LNCaP clone FGC (cell line): ENCODE measurements at regions not wholly inside any gene's neighbourhood (a gene's known extent, or its start where the extent isn't known, plus 50 kb on each side); places are given as distances from the start of the nearest gene placed in this dataset.

ENCODE experiments used
- DNase-seq: peaks from one replicate; pipeline ENCODE4 v3.0.0-alpha.2; 2011; ENCODE audit warnings: low read depth
- H3K4me3 ChIP-seq: 2 replicates; pipeline ENCODE4 v1.5.1; 2011; ENCODE audit warnings: mild to moderate bottlenecking, low read depth, low read length, control low read depth
- CTCF ChIP-seq: IDR thresholded peaks from 2 replicates; pipeline ENCODE4 v1.5.1; 2012; ENCODE audit warnings: mild to moderate bottlenecking; ENCODE audit not compliant: control insufficient read depth, insufficient read depth; ENCODE audit errors: extremely low read depth

GRCh38 chr9:107878462-107878861, 388.9 kb upstream of the KLF4 start:
- no peak overlapping the region for H3K4me3 ChIP-seq
- no peak for DNase-seq
- no peak for TF ChIP-seq CTCF

DNA sequence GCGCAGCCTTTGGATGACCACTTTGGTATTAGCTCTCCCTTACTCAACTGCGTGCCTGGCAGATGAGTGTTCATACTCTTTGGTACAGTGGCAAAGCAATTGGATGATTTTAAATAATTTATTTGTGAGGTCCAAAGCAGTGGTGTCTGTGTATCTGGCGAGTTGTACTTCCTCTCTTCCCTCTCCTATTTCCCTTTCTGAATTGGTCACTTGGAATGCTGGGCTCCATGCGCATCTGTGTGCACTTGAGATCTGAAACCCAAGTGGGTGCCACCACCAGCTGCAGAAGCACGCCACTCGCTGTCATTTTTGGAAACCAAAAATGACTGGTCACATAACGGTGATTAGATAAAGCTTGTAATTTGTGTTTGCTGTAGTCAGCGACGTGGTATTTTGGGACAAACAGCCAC, 386.0 kb upstream of the KLF4 start:
- no peak overlapping the region for H3K4me3 ChIP-seq
- TF ChIP-seq CTCF = no peak
- no peak for DNase-seq

DNA sequence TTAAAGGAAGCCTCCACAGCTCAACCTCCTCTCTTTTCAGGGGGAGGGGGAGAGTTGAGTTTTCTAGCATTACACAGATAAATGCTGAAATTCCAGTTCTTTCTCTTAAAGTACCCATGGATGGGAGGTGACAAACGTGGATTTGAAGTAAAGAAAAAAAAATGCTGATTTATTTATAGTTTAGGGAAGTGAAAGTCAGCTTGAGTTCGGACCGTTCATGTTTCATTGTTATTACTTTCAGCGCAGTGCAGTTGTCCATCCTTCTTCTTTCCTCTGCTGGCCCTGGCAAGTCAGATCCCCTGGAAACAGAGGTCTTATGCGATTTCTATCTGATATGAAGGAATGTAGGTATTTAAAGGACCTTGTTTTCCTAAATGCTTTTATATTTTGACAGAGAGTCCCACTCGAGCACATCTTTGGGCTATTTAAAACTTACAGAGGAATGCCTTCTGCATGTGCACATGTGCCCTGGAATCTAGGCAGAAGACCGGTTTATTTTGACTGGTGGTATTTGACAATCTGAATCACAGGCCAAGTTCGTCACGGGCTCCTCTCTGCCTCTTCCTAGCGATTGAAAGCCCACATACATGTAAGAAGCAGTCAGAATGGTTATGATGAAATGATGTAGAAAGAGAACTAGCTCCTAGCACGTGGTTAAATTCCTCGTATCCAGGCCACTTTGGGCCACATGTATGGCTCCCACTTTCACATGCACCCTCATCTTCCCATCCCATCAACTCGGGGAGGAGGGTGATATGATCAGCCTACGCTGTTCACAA, 385.2 kb upstream of the KLF4 start:
- TF ChIP-seq CTCF = no peak
- H3K4me3 ChIP-seq = no peak overlapping the region
- DNase-seq = no peak

GRCh38 chr9:107874137-107874536, 384.6 kb upstream of the KLF4 start:
- TF ChIP-seq CTCF = no peak
- no peak overlapping the region for H3K4me3 ChIP-seq
- no peak for DNase-seq

- no peak overlapping the region for H3K4me3 ChIP-seq
- no peak for TF ChIP-seq CTCF
- no peak for DNase-seq
Measured at GRCh38 chr9:107872457-107873192, 383.1 kb upstream of the KLF4 start.

- no peak for DNase-seq
- H3K4me3 ChIP-seq = no peak overlapping the region
- TF ChIP-seq CTCF = no peak
Measured at GRCh38 chr9:107870927-107871680, 381.5 kb upstream of the KLF4 start.
